Karpas-422 (cell line): ENCODE measurements at regions not wholly inside any gene's neighbourhood (a gene's known extent, or its start where the extent isn't known, plus 50 kb on each side); places are given as distances from the start of the nearest gene placed in this dataset.

Source experiments
- DNase-seq: peaks from one replicate; pipeline ENCODE4 v3.0.0-alpha.2; 2015
- H2AFZ ChIP-seq: fragments of 200-600 bp; sonication (generic); 2 replicates; pipeline ENCODE4 v1.6.1; 2014; ENCODE audit warnings: antibody characterized with exemption, low read length, mixed read lengths
- H3K27ac ChIP-seq: fragments of 200-600 bp; sonication (generic); 2 replicates; pipeline ENCODE4 v1.5.1; 2014; ENCODE audit warnings: mild to moderate bottlenecking, low read length, moderate library complexity
- H3K27me3 ChIP-seq: fragments of 200-600 bp; sonication (generic); 2 replicates; pipeline ENCODE4 v1.6.1; 2014; ENCODE audit warnings: low read length, mixed read lengths
- H3K36me3 ChIP-seq: fragments of 200-600 bp; sonication (generic); 2 replicates; pipeline ENCODE4 v1.6.1; 2014; ENCODE audit warnings: low read length, mixed read lengths; ENCODE audit not compliant: insufficient read depth
- H3K4me1 ChIP-seq: fragments of 200-600 bp; sonication (generic); 2 replicates; pipeline ENCODE4 v1.6.1; 2014; ENCODE audit warnings: mild to moderate bottlenecking, low read length, mixed read lengths
- H3K4me2 ChIP-seq: fragments of 200-600 bp; sonication (generic); 2 replicates; pipeline ENCODE4 v1.6.1; 2014; ENCODE audit warnings: low read length, low read depth, mild to moderate bottlenecking; ENCODE audit not compliant: poor library complexity, severe bottlenecking
- H3K4me3 ChIP-seq: fragments of 200-600 bp; sonication (generic); 2 replicates; pipeline ENCODE4 v1.5.1; 2014; ENCODE audit warnings: mild to moderate bottlenecking, antibody characterized with exemption, low read length, mixed read lengths
- H3K79me2 ChIP-seq: fragments of 200-600 bp; sonication (generic); 2 replicates; pipeline ENCODE4 v1.6.1; 2014; ENCODE audit warnings: mild to moderate bottlenecking, low read length, mixed read lengths
- H3K9ac ChIP-seq: fragments of 200-600 bp; sonication (generic); 2 replicates; pipeline ENCODE4 v1.6.0; 2014; ENCODE audit warnings: low read length
- H3K9me2 ChIP-seq: fragments of 200-600 bp; sonication (generic), shearing (Covaris generic); replicated peaks from 2 replicates; pipeline ENCODE4 v1.6.0; 2014; ENCODE audit warnings: mild to moderate bottlenecking, low read length, moderate library complexity; ENCODE audit not compliant: insufficient read depth
- H3K9me3 ChIP-seq: fragments of 300-700, 200-600 bp; sonication (generic); 2 replicates; pipeline ENCODE4 v1.6.1; 2014; ENCODE audit warnings: low read length, mixed read lengths
- H4K20me1 ChIP-seq: fragments of 200-600 bp; sonication (generic); 2 replicates; pipeline ENCODE4 v1.6.1; 2014; ENCODE audit warnings: mild to moderate bottlenecking, antibody characterized with exemption, low read length, low read depth; ENCODE audit not compliant: insufficient read depth

- DNase-seq = no peak
Observed at GRCh38 chr13:42405665-42406390, 133.9 kb downstream of the AKAP11 start.

GRCh38 chr13:42409075-42409474 lies 137.1 kb downstream of the AKAP11 start:
- no peak overlapping the region for H2AFZ ChIP-seq
- no peak overlapping the region for H3K9ac ChIP-seq
- H3K4me3 ChIP-seq = no peak overlapping the region
- H3K27ac ChIP-seq = no peak overlapping the region
- peaks cover 19% of the 10 kb centered on the region for H3K4me1 ChIP-seq
- H4K20me1 ChIP-seq = no peaks in the 10 kb centered on the region
- no peaks in the 10 kb centered on the region for H3K27me3 ChIP-seq
- no peaks in the 10 kb centered on the region for H3K9me3 ChIP-seq
- H3K9me2 ChIP-seq = no peaks in the 10 kb centered on the region
- no peak overlapping the region for H3K4me2 ChIP-seq
- no peaks in the 10 kb centered on the region for H3K79me2 ChIP-seq
- DNase-seq = no peak
- no peaks in the 10 kb centered on the region for H3K36me3 ChIP-seq

More at GRCh38 chr13:42405665-42406390, 133.9 kb downstream of the AKAP11 start:
- Histone ChIP-seq H3K9ac (no peak overlapping the region), H3K4me2 (no peak overlapping the region), H3K9me2 (no peaks in the 10 kb centered on the region), H4K20me1 (no peaks in the 10 kb centered on the region), H3K79me2 (no peaks in the 10 kb centered on the region), H2AFZ (no peak overlapping the region; the same call in 1 of the 2 replicates), H3K36me3 (no peaks in the 10 kb centered on the region), H3K4me1 (peaks cover 43% of the 10 kb centered on the region), H3K27ac (no peak overlapping the region), H3K27me3 (no peaks in the 10 kb centered on the region), H3K4me3 (no peak overlapping the region), H3K9me3 (no peaks in the 10 kb centered on the region)

- Histone ChIP-seq H3K36me3 (no peaks in the 10 kb centered on the region), H3K4me3 (no peak overlapping the region), H3K4me1 (peaks cover 19% of the 10 kb centered on the region), H3K27me3 (no peaks in the 10 kb centered on the region), H3K9me2 (no peaks in the 10 kb centered on the region), H2AFZ (no peak overlapping the region), H3K27ac (no peak overlapping the region), H3K4me2 (no peak overlapping the region), H3K79me2 (no peaks in the 10 kb centered on the region), H3K9ac (no peak overlapping the region), H3K9me3 (no peaks in the 10 kb centered on the region), H4K20me1 (no peaks in the 10 kb centered on the region)
- DNase-seq = no peak
Observed at GRCh38 chr13:42409551-42409950, 137.6 kb downstream of the AKAP11 start.

- H2AFZ ChIP-seq = no peak overlapping the region
- no peak overlapping the region for H3K9ac ChIP-seq
- H3K79me2 ChIP-seq = no peaks in the 10 kb centered on the region
- H3K4me3 ChIP-seq = no peak overlapping the region
- no peaks in the 10 kb centered on the region for H3K9me3 ChIP-seq
- H3K36me3 ChIP-seq = no peaks in the 10 kb centered on the region
- H3K9me2 ChIP-seq = no peaks in the 10 kb centered on the region
- no peak for DNase-seq
- no peaks in the 10 kb centered on the region for H3K27me3 ChIP-seq
- no peak overlapping the region for H3K27ac ChIP-seq
- H3K4me1 ChIP-seq = peaks cover 2% of the 10 kb centered on the region; the same call in 1 of the 2 replicates
- no peak overlapping the region for H3K4me2 ChIP-seq
- H4K20me1 ChIP-seq = no peaks in the 10 kb centered on the region
Observed at GRCh38 chr13:42412812-42413483, 141.0 kb downstream of the AKAP11 start.

GRCh38 chr13:42413484-42413815 lies 141.5 kb downstream of the AKAP11 start:
- Histone ChIP-seq H3K4me2 (no peak overlapping the region), H3K36me3 (no peaks in the 10 kb centered on the region), H2AFZ (no peak overlapping the region), H3K9me3 (no peaks in the 10 kb centered on the region), H3K9ac (no peak overlapping the region), H3K4me1 (peaks cover 2% of the 10 kb centered on the region; the same call in 1 of the 2 replicates), H3K79me2 (no peaks in the 10 kb centered on the region), H3K4me3 (no peak overlapping the region), H4K20me1 (no peaks in the 10 kb centered on the region), H3K9me2 (no peaks in the 10 kb centered on the region), H3K27me3 (no peaks in the 10 kb centered on the region), H3K27ac (no peak overlapping the region)
- no peak for DNase-seq

GRCh38 chr13:42417626-42418025 lies 145.7 kb downstream of the AKAP11 start:
- no peak overlapping the region for H3K9ac ChIP-seq
- no peak overlapping the region for H2AFZ ChIP-seq

GRCh38 chr13:42418184-42418583 lies 146.2 kb downstream of the AKAP11 start:
- Histone ChIP-seq H3K9me2 (no peaks in the 10 kb centered on the region), H2AFZ (no peak overlapping the region), H3K27me3 (no peaks in the 10 kb centered on the region), H3K79me2 (no peaks in the 10 kb centered on the region), H3K4me1 (peaks cover 6% of the 10 kb centered on the region), H3K4me2 (no peak overlapping the region), H3K27ac (no peak overlapping the region), H3K9me3 (no peaks in the 10 kb centered on the region), H3K9ac (no peak overlapping the region), H3K36me3 (no peaks in the 10 kb centered on the region), H3K4me3 (no peak overlapping the region), H4K20me1 (no peaks in the 10 kb centered on the region)
- no peak for DNase-seq

More at GRCh38 chr13:42417626-42418025, 145.7 kb downstream of the AKAP11 start:
- H3K36me3 ChIP-seq = no peaks in the 10 kb centered on the region
- no peaks in the 10 kb centered on the region for H3K27me3 ChIP-seq
- H3K4me3 ChIP-seq = no peak overlapping the region
- H4K20me1 ChIP-seq = no peaks in the 10 kb centered on the region
- no peaks in the 10 kb centered on the region for H3K9me3 ChIP-seq
- no peaks in the 10 kb centered on the region for H3K9me2 ChIP-seq
- no peak for DNase-seq
- H3K79me2 ChIP-seq = no peaks in the 10 kb centered on the region
- peaks cover 6% of the 10 kb centered on the region for H3K4me1 ChIP-seq
- no peak overlapping the region for H3K4me2 ChIP-seq
- H3K27ac ChIP-seq = no peak overlapping the region

- Histone ChIP-seq H3K9me2 (no peaks in the 10 kb centered on the region), H3K27me3 (no peaks in the 10 kb centered on the region), H3K9me3 (peaks cover 10% of the 10 kb centered on the region; the same call in 1 of the 2 replicates), H4K20me1 (no peaks in the 10 kb centered on the region), H3K79me2 (no peaks in the 10 kb centered on the region), H3K4me3 (no peak overlapping the region), H3K9ac (no peak overlapping the region), H3K4me1 (peaks cover 6% of the 10 kb centered on the region), H2AFZ (no peak overlapping the region), H3K36me3 (no peaks in the 10 kb centered on the region), H3K27ac (no peak overlapping the region), H3K4me2 (no peak overlapping the region)
- DNase-seq = no peak
Observed at GRCh38 chr13:42420304-42420703, 148.4 kb downstream of the AKAP11 start.
